ENCODE measurements at regions not wholly inside any gene's neighbourhood (a gene's known extent, or its start where the extent isn't known, plus 50 kb on each side); places are given as distances from the start of the nearest gene placed in this dataset.

GRCh38 chr5:116813356-116813755 is 238.7 kb upstream of the SEMA6A start:
- no peaks in the 10 kb centered on the region for H3K4me1 Mint-ChIP-seq

GRCh38 chr5:116810951-116811350 is 236.3 kb upstream of the SEMA6A start:
- no peaks in the 10 kb centered on the region for H3K36me3 Mint-ChIP-seq (ENCODE audit: low read depth)

More at GRCh38 chr5:116813356-116813755, 238.7 kb upstream of the SEMA6A start:
- H3K4me3 Mint-ChIP-seq = no peak overlapping the region
- H3K36me3 Mint-ChIP-seq (ENCODE audit: low read depth) = no peaks in the 10 kb centered on the region
- H3K9me3 ChIP-seq (ENCODE audit: control insufficient read depth, low read length, poor library complexity, severe bottlenecking) = no peaks in the 10 kb centered on the region
- DNase-seq = no peak
- no peak overlapping the region for H3K27ac Mint-ChIP-seq
- peaks cover 5% of the 10 kb centered on the region for H3K27me3 Mint-ChIP-seq
- no peak for ATAC-seq

GRCh38 chr5:116806836-116807235 is 232.2 kb upstream of the SEMA6A start:
- no peaks in the 10 kb centered on the region for H3K36me3 Mint-ChIP-seq (ENCODE audit: low read depth)
- ATAC-seq (no peak), DNase-seq (no peak)
- no peaks in the 10 kb centered on the region for H3K9me3 ChIP-seq (ENCODE audit: control insufficient read depth, low read length, poor library complexity, severe bottlenecking)
- H3K27ac Mint-ChIP-seq = no peak overlapping the region
- peaks cover 5% of the 10 kb centered on the region for H3K27me3 Mint-ChIP-seq
- H3K4me3 Mint-ChIP-seq = no peak overlapping the region
- no peaks in the 10 kb centered on the region for H3K4me1 Mint-ChIP-seq

More at GRCh38 chr5:116810951-116811350, 236.3 kb upstream of the SEMA6A start:
- H3K27me3 Mint-ChIP-seq = peaks cover 5% of the 10 kb centered on the region
- H3K4me1 Mint-ChIP-seq = no peaks in the 10 kb centered on the region
- H3K9me3 ChIP-seq (ENCODE audit: control insufficient read depth, low read length, poor library complexity, severe bottlenecking) = no peaks in the 10 kb centered on the region
- no peak for DNase-seq
- no peak overlapping the region for H3K27ac Mint-ChIP-seq
- ATAC-seq = no peak
- H3K4me3 Mint-ChIP-seq = no peak overlapping the region

GRCh38 chr5:116799401-116799800 is 224.8 kb upstream of the SEMA6A start:
- no peak overlapping the region for H3K27ac Mint-ChIP-seq
- H3K27me3 Mint-ChIP-seq = no peaks in the 10 kb centered on the region
- no peak overlapping the region for H3K4me3 Mint-ChIP-seq
- no peak for ATAC-seq
- DNase-seq = no peak
- H3K4me1 Mint-ChIP-seq = no peaks in the 10 kb centered on the region
- no peaks in the 10 kb centered on the region for H3K36me3 Mint-ChIP-seq (ENCODE audit: low read depth)
- no peaks in the 10 kb centered on the region for H3K9me3 ChIP-seq (ENCODE audit: control insufficient read depth, low read length, poor library complexity, severe bottlenecking)

- H3K36me3 Mint-ChIP-seq (ENCODE audit: low read depth) = no peaks in the 10 kb centered on the region
- no peaks in the 10 kb centered on the region for H3K27me3 Mint-ChIP-seq
- no peaks in the 10 kb centered on the region for H3K4me1 Mint-ChIP-seq
- ATAC-seq (no peak), DNase-seq (no peak)
- H3K9me3 ChIP-seq (ENCODE audit: control insufficient read depth, low read length, poor library complexity, severe bottlenecking) = no peaks in the 10 kb centered on the region
- no peak overlapping the region for H3K4me3 Mint-ChIP-seq
- H3K27ac Mint-ChIP-seq = no peak overlapping the region
Measured at GRCh38 chr5:116795189-116795588, 220.6 kb upstream of the SEMA6A start.

GRCh38 chr5:116789522-116789921 is 214.9 kb upstream of the SEMA6A start:
- Mint-ChIP-seq H3K27ac (no peak overlapping the region), H3K36me3 (ENCODE audit: low read depth) (no peaks in the 10 kb centered on the region), H3K4me3 (no peak overlapping the region), H3K4me1 (no peaks in the 10 kb centered on the region), H3K27me3 (no peaks in the 10 kb centered on the region)
- no peak for DNase-seq
- no peak for ATAC-seq
- H3K9me3 ChIP-seq (ENCODE audit: control insufficient read depth, low read length, poor library complexity, severe bottlenecking) = no peaks in the 10 kb centered on the region

- Mint-ChIP-seq H3K4me3 (no peak overlapping the region), H3K36me3 (ENCODE audit: low read depth) (no peaks in the 10 kb centered on the region), H3K4me1 (no peaks in the 10 kb centered on the region), H3K27ac (no peak overlapping the region), H3K27me3 (no peaks in the 10 kb centered on the region)
- ATAC-seq = no peak
- no peak for DNase-seq
- no peaks in the 10 kb centered on the region for H3K9me3 ChIP-seq (ENCODE audit: control insufficient read depth, low read length, poor library complexity, severe bottlenecking)
Measured at GRCh38 chr5:116788851-116789403, 214.3 kb upstream of the SEMA6A start.

GRCh38 chr5:116787570-116787969 is 212.9 kb upstream of the SEMA6A start:
- no peak overlapping the region for H3K4me3 Mint-ChIP-seq
- DNase-seq = no peak
- no peaks in the 10 kb centered on the region for H3K27me3 Mint-ChIP-seq
- H3K36me3 Mint-ChIP-seq (ENCODE audit: low read depth) = no peaks in the 10 kb centered on the region
- no peaks in the 10 kb centered on the region for H3K9me3 ChIP-seq (ENCODE audit: control insufficient read depth, low read length, poor library complexity, severe bottlenecking)
- ATAC-seq = no peak
- no peak overlapping the region for H3K27ac Mint-ChIP-seq
- no peaks in the 10 kb centered on the region for H3K4me1 Mint-ChIP-seq

DNA sequence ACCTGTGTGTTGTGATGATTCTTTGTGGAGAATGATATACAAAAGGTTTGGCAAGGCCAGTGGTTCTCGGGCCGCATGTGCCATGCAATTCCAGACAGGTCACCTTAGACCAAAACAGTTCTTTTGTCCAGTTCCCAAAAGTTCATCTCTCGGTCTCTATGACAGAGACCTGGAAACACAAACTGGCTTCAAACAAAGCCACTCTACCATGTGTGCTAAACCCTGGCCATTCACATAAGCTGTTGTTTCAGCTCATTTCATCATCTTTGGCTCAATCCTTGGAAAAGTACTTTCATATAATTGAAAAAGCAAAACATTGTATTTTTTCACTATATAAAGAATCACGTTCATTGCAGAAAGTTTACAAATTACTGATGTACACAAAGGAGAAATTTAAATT is 210.5 kb upstream of the SEMA6A start:
- Mint-ChIP-seq H3K27ac (no peak overlapping the region), H3K4me1 (no peaks in the 10 kb centered on the region), H3K4me3 (no peak overlapping the region), H3K36me3 (ENCODE audit: low read depth) (no peaks in the 10 kb centered on the region), H3K27me3 (no peaks in the 10 kb centered on the region)
- no peaks in the 10 kb centered on the region for H3K9me3 ChIP-seq (ENCODE audit: control insufficient read depth, low read length, poor library complexity, severe bottlenecking)
- DNase-seq = no peak
- no peak for ATAC-seq

DNA sequence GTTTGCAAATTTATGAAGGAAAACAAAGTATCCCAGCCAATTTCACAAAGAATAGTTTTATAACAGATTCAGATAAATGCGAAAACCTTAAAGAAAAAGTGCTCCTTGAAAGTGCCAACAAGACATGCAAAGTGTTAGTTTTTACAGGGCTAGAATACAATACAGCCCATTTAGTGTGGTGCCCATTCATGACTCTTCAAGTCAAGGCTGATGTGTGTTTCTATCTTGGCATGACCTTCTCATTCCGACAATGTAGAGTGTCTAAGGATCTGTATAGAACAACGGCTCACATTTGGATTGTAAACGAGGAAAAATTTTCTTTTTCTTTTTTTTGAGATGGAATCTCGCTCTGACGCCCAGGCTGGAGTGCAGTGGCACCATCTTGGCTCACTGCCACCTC is 205.2 kb upstream of the SEMA6A start:
- no peaks in the 10 kb centered on the region for H3K36me3 Mint-ChIP-seq (ENCODE audit: low read depth)
- ATAC-seq = no peak
- H3K4me3 Mint-ChIP-seq = no peak overlapping the region
- H3K27ac Mint-ChIP-seq = no peak overlapping the region
- peaks cover 10% of the 10 kb centered on the region for H3K27me3 Mint-ChIP-seq
- H3K9me3 ChIP-seq (ENCODE audit: control insufficient read depth, low read length, poor library complexity, severe bottlenecking) = no peaks in the 10 kb centered on the region
- no peaks in the 10 kb centered on the region for H3K4me1 Mint-ChIP-seq
- DNase-seq = no peak

DNA sequence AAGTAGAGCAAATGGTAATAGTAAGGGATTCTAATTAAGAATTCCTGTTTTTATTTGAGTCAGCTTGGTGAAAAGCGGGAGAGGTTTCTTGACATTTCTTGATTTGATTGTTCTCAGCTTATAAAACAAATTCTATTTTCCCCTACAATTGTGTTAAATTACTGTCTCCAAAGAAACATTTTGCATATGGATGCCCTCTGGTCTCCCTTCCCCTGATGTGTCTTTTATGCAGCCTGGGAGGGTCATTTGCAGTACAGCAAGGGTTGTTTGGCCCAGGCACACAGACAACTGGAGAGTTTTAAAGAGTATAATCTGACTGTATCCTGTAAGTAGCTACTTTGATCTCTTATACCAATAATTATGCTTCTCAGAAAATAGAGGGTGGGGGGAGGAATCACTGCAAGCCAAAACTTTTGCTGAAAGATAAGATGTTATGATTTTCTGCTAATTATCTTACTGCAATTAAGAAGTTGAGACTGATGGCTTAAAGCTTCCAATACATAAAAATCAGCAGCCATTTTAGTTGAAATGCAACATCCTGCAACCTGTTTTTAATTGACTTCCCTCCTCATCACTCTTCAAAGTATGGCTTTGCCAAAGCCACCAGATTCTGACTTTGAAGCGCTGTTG is 204.1 kb upstream of the SEMA6A start:
- no peaks in the 10 kb centered on the region for H3K9me3 ChIP-seq (ENCODE audit: control insufficient read depth, low read length, poor library complexity, severe bottlenecking)
- H3K4me1 Mint-ChIP-seq = no peaks in the 10 kb centered on the region
- no peaks in the 10 kb centered on the region for H3K36me3 Mint-ChIP-seq (ENCODE audit: low read depth)
- H3K4me3 Mint-ChIP-seq = no peak overlapping the region
- H3K27me3 Mint-ChIP-seq = peaks cover 12% of the 10 kb centered on the region
- DNase-seq = no peak
- no peak overlapping the region for H3K27ac Mint-ChIP-seq
- ATAC-seq = no peak

GRCh38 chr5:116778032-116778431 is 203.4 kb upstream of the SEMA6A start:
- no peak overlapping the region for H3K27ac Mint-ChIP-seq

DNA sequence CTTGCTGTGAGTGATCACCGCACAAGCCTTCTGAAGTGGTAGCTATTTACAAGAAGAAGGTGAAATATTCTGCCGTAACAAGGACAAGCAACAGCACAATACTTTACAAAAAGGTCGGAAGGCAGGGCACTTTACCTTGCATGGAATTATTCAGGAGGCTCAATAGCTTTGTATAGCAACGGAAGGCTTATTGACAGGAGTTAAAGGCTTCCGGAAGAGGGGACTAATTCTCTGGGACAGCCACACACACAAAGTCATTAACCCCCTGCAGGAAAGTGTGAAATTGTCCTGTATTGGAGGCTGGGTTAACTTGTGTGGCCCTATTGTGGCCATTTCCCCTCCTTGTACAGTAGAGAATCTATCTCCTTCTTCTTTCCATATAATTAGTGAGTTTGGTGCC is 199.3 kb upstream of the SEMA6A start:
- Mint-ChIP-seq H3K4me3 (no peak overlapping the region), H3K27me3 (peaks cover 15% of the 10 kb centered on the region), H3K4me1 (no peaks in the 10 kb centered on the region), H3K27ac (no peak overlapping the region), H3K36me3 (ENCODE audit: low read depth) (no peaks in the 10 kb centered on the region)
- no peak for ATAC-seq
- no peak for DNase-seq
- H3K9me3 ChIP-seq (ENCODE audit: control insufficient read depth, low read length, poor library complexity, severe bottlenecking) = no peaks in the 10 kb centered on the region

More at GRCh38 chr5:116778032-116778431, 203.4 kb upstream of the SEMA6A start:
- Mint-ChIP-seq H3K4me3 (no peak overlapping the region), H3K36me3 (ENCODE audit: low read depth) (no peaks in the 10 kb centered on the region), H3K27me3 (peaks cover 15% of the 10 kb centered on the region), H3K4me1 (no peaks in the 10 kb centered on the region)
- ATAC-seq (peak; percentile 30), DNase-seq (no peak)
- H3K9me3 ChIP-seq (ENCODE audit: control insufficient read depth, low read length, poor library complexity, severe bottlenecking) = no peaks in the 10 kb centered on the region

DNA sequence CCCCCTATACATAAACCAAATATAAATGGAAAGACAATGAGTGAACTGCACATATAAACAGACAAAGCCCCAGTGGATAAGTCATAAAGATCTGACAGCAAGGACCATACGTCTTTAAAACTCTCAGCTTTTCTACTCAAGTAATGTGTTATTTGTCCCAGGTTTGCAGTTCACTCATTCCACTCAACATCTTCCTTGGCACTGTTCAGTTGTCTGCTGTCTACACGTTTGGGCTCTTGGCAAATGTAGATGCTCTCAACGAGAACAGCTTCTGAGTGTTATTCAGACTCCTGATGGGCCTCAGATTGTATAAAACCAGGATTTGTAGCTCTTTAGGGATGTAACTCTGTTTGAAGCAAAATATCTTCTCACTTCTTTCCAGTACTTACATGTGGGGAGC is 198.2 kb upstream of the SEMA6A start:
- peaks cover 10% of the 10 kb centered on the region for H3K27me3 Mint-ChIP-seq

More for the DNA sequence above, 198.2 kb upstream of the SEMA6A start:
- H3K4me1 Mint-ChIP-seq = no peaks in the 10 kb centered on the region
- H3K27ac Mint-ChIP-seq = no peak overlapping the region
- no peak for DNase-seq
- H3K9me3 ChIP-seq (ENCODE audit: control insufficient read depth, low read length, poor library complexity, severe bottlenecking) = no peaks in the 10 kb centered on the region
- H3K4me3 Mint-ChIP-seq = no peak overlapping the region
- ATAC-seq = no peak
- H3K36me3 Mint-ChIP-seq (ENCODE audit: low read depth) = no peaks in the 10 kb centered on the region

All from T-helper 17 cell (primary cell).